ENCODE measurements at regions not wholly inside any gene's neighbourhood (a gene's known extent, or its start where the extent isn't known, plus 50 kb on each side); places are given as distances from the start of the nearest gene placed in this dataset.

DNA sequence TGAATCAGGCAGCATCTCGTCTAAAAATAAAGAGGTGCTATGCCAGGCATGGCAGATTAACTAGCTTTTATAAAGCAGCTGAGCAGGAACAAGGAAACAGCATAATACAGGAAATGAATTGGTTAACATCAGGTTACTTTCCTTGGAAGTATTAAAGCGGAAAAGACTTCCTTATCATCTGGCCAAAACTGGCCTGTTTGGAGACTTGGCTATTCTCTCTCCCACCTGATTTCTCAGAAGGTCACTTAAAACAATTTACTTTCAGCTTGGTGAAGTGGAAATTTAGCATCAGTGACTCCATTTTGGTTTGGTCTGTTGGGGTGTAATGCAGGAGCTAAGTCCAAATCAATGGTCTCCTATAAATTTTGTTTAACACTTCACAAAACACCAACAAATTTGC is 191.6 kb downstream of the NUFIP1 start:
- TF ChIP-seq, protein P1, sequence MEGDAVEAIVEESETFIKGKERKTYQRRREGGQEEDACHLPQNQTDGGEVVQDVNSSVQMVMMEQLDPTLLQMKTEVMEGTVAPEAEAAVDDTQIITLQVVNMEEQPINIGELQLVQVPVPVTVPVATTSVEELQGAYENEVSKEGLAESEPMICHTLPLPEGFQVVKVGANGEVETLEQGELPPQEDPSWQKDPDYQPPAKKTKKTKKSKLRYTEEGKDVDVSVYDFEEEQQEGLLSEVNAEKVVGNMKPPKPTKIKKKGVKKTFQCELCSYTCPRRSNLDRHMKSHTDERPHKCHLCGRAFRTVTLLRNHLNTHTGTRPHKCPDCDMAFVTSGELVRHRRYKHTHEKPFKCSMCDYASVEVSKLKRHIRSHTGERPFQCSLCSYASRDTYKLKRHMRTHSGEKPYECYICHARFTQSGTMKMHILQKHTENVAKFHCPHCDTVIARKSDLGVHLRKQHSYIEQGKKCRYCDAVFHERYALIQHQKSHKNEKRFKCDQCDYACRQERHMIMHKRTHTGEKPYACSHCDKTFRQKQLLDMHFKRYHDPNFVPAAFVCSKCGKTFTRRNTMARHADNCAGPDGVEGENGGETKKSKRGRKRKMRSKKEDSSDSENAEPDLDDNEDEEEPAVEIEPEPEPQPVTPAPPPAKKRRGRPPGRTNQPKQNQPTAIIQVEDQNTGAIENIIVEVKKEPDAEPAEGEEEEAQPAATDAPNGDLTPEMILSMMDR (IDR thresholded peaks at IDR 0.05): no peak
- TF ChIP-seq POLR2A (IDR thresholded peaks at IDR 0.05): no peak

Data from thyroid gland (tissue), 4 donors.